ENCODE measurements at regions not wholly inside any gene's neighbourhood (a gene's known extent, or its start where the extent isn't known, plus 50 kb on each side); places are given as distances from the start of the nearest gene placed in this dataset.

DNA sequence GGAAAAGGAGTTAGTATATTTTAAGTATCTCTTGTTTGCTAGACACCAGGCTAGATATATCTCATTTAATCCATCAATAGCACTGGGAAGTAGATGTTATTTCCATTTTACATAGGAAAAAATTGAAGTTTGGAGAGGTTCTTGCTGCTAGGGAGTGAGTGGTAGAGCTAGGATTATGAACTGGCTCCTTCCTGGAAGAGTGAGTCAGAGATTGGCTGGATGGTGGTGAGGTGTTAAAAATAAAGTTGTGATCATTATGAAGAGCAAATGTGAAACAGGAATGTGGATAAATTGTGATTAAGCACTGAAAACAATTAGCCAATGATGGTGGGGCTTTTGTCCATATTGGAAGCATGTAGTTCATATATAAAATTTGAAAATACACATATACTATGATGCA, 234.2 kb downstream of the WNT5A start:
- TF ChIP-seq, protein P1, sequence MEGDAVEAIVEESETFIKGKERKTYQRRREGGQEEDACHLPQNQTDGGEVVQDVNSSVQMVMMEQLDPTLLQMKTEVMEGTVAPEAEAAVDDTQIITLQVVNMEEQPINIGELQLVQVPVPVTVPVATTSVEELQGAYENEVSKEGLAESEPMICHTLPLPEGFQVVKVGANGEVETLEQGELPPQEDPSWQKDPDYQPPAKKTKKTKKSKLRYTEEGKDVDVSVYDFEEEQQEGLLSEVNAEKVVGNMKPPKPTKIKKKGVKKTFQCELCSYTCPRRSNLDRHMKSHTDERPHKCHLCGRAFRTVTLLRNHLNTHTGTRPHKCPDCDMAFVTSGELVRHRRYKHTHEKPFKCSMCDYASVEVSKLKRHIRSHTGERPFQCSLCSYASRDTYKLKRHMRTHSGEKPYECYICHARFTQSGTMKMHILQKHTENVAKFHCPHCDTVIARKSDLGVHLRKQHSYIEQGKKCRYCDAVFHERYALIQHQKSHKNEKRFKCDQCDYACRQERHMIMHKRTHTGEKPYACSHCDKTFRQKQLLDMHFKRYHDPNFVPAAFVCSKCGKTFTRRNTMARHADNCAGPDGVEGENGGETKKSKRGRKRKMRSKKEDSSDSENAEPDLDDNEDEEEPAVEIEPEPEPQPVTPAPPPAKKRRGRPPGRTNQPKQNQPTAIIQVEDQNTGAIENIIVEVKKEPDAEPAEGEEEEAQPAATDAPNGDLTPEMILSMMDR (IDR thresholded peaks at IDR 0.05; ENCODE audit: borderline replicate concordance, extremely low read depth, low read length, poor library complexity, severe bottlenecking) = no peak
- TF ChIP-seq EZH2 (IDR thresholded peaks at IDR 0.05; ENCODE audit: borderline replicate concordance, low read depth, low read length, severe bottlenecking) = no peak

Data from DND-41 (cell line).